HFFc6 (cell line): ENCODE measurements at regions not wholly inside any gene's neighbourhood (a gene's known extent, or its start where the extent isn't known, plus 50 kb on each side); places are given as distances from the start of the nearest gene placed in this dataset.

Source experiments
- DNase-seq: peaks from one replicate; pipeline ENCODE4 v3.0.0-alpha.2; 2018
- H3K27ac Mint-ChIP-seq: 2 replicates; pipeline ENCODE4 v1.8.0; 2020; ENCODE audit warnings: mild to moderate bottlenecking, mixed read lengths
- H3K27me3 Mint-ChIP-seq: 2 replicates; pipeline ENCODE4 v1.8.0; 2021; ENCODE audit warnings: mild to moderate bottlenecking, moderate library complexity, mixed read lengths; ENCODE audit not compliant: insufficient read depth
- H3K36me3 Mint-ChIP-seq: 2 replicates; pipeline ENCODE4 v1.8.0; 2021; ENCODE audit warnings: low read depth, mixed read lengths
- H3K4me1 Mint-ChIP-seq: 2 replicates; pipeline ENCODE4 v1.8.0; 2020; ENCODE audit warnings: low read depth, mixed read lengths
- H3K4me3 Mint-ChIP-seq: 2 replicates; pipeline ENCODE4 v1.8.0; 2020; ENCODE audit warnings: mild to moderate bottlenecking, moderate library complexity, mixed read lengths
- H3K9me3 Mint-ChIP-seq: 2 replicates; pipeline ENCODE4 v1.8.0; 2020; ENCODE audit warnings: mild to moderate bottlenecking, mixed read lengths
- TF ChIP-seq, protein P1 (sequence below): fragments of 200-600 bp; sonication (generic); IDR thresholded peaks from 2 replicates; pipeline ENCODE4 v1.5.0; 2021; ENCODE audit warnings: antibody characterized with exemption, mild to moderate bottlenecking

DNA sequence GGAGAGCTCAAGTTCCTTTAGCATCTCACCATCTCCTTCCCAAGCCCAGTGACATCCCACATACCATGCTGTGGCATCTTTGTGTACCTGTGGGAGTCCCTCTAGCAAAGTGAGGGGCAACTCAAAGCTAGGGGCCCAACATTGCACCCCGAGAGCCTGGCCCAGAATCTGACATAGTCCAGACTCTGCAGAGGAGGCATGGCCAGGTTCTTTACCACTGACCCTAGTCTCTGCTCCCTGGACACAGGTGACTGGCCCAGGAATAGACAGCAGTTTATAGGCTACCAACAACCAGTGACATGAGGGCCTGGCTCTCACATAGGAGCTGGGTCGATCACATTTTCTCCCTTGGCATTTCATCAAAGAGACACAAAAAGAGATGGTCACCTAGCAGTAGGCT, 444.0 kb upstream of the ZMIZ1 start:
- no peak overlapping the region for H3K27ac Mint-ChIP-seq
- no peak for DNase-seq
- no peak overlapping the region for H3K4me3 Mint-ChIP-seq
- H3K27me3 Mint-ChIP-seq: peaks cover 25% of the 10 kb centered on the region
- TF ChIP-seq, protein P1, sequence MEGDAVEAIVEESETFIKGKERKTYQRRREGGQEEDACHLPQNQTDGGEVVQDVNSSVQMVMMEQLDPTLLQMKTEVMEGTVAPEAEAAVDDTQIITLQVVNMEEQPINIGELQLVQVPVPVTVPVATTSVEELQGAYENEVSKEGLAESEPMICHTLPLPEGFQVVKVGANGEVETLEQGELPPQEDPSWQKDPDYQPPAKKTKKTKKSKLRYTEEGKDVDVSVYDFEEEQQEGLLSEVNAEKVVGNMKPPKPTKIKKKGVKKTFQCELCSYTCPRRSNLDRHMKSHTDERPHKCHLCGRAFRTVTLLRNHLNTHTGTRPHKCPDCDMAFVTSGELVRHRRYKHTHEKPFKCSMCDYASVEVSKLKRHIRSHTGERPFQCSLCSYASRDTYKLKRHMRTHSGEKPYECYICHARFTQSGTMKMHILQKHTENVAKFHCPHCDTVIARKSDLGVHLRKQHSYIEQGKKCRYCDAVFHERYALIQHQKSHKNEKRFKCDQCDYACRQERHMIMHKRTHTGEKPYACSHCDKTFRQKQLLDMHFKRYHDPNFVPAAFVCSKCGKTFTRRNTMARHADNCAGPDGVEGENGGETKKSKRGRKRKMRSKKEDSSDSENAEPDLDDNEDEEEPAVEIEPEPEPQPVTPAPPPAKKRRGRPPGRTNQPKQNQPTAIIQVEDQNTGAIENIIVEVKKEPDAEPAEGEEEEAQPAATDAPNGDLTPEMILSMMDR: no peak
- peaks cover 17% of the 10 kb centered on the region for H3K4me1 Mint-ChIP-seq
- H3K36me3 Mint-ChIP-seq: no peaks in the 10 kb centered on the region
- H3K9me3 Mint-ChIP-seq: no peaks in the 10 kb centered on the region

DNA sequence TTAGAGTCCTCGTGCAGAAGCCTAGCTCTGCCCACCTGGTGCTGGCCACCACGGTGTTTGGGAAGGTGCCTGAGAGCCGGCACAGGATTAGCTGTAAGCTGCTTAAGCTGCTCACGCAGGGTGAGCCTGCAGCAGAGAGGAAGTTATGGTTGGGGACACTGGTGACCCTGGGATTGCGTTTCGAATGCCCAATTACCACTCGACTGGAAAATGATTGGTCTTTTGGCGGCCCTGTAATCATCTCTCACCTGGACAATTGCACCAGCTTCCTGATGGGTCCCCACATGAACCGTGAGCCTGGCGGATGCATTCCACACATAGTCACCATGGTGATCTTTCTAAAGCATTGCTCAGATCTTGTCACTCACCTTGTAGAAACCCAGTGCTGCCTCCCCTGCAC, 442.3 kb upstream of the ZMIZ1 start:
- Mint-ChIP-seq H3K9me3 (no peaks in the 10 kb centered on the region), H3K27me3 (peaks cover 32% of the 10 kb centered on the region), H3K4me3 (no peak overlapping the region), H3K27ac (no peak overlapping the region), H3K4me1 (peaks cover 17% of the 10 kb centered on the region), H3K36me3 (no peaks in the 10 kb centered on the region)
- TF ChIP-seq, protein P1: no peak
- no peak for DNase-seq

DNA sequence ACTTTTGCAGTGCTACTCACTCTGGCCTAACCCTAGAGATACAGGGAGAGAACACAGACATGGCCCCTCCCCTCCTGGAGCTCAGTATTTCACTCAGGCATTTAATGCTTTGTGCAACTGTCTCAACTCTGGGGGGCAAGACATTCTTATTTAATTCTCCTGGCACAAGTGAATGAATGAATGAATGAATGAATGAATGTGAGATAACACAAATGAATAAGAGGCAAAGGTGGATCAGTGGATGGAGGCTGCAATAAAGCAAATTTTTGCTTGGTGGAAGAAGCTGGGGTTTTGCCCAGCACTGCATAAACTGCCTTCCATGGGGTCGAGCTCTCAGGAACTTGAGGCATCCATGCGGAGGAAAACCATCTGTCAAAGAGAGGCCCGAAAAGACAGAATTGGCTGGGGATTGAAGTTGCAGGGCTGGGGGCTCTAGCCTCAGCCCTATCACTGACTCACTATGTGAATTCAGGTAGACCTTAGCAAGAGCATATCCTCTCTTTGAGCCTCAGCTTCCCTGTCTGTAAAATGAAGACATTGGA, 441.4 kb upstream of the ZMIZ1 start:
- Mint-ChIP-seq H3K27ac (no peak overlapping the region), H3K4me1 (peaks cover 17% of the 10 kb centered on the region), H3K36me3 (no peaks in the 10 kb centered on the region), H3K27me3 (peaks cover 32% of the 10 kb centered on the region), H3K9me3 (no peaks in the 10 kb centered on the region), H3K4me3 (no peak overlapping the region)
- TF ChIP-seq, protein P1: no peak
- no peak for DNase-seq

GRCh38 chr10:78628976-78629375, 439.8 kb upstream of the ZMIZ1 start:
- no peak overlapping the region for H3K4me3 Mint-ChIP-seq

DNA sequence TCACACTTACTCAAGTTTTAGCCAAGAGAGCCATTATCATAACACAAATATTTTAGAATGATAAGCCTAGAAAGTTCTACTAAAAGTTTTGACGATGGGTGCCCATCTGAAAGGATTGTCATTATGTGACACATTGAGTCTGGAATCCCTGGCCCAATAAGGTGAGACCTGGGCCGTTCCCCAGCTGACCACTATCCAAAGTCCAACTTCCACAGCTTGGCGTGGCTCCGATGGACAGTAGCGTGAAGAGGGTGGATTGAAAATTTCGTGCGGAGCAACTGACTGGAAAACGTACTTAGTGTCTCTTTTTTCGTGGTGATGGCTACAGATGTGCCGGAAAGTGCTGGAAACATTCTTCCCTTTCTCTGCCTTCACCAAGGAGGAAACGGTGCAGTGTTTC, 439.0 kb upstream of the ZMIZ1 start:
- Mint-ChIP-seq H3K36me3 (no peaks in the 10 kb centered on the region), H3K27me3 (peaks cover 31% of the 10 kb centered on the region), H3K4me1 (no peaks in the 10 kb centered on the region; the same call in 1 of the 2 replicates), H3K27ac (no peak overlapping the region), H3K9me3 (no peaks in the 10 kb centered on the region), H3K4me3 (no peak overlapping the region)
- DNase-seq: no peak
- TF ChIP-seq, protein P1: no peak

More at GRCh38 chr10:78628976-78629375, 439.8 kb upstream of the ZMIZ1 start:
- Mint-ChIP-seq H3K27ac (no peak overlapping the region), H3K4me1 (peaks cover 7% of the 10 kb centered on the region), H3K36me3 (no peaks in the 10 kb centered on the region), H3K27me3 (peaks cover 31% of the 10 kb centered on the region), H3K9me3 (no peaks in the 10 kb centered on the region)
- DNase-seq: no peak
- TF ChIP-seq, protein P1: no peak
